Thyroid gland (tissue), 4 donors: ENCODE measurements at regions not wholly inside any gene's neighbourhood (a gene's known extent, or its start where the extent isn't known, plus 50 kb on each side); places are given as distances from the start of the nearest gene placed in this dataset.

ENCODE experiments used
- POLR2A ChIP-seq, 2 donors: fragments of 450-650 bp; IDR thresholded peaks; one replicate each; pipeline ENCODE4 v1.6.1; 2017; ENCODE audit warnings: antibody characterized with exemption in 2 of 2, mild to moderate bottlenecking in 2 of 2, moderate library complexity in 1 of 2
- TF ChIP-seq, protein P1 (sequence below), 6 experiments: fragments of 200-600 bp in 3 of 6; fragments of 450-650 bp in 3 of 6; sonication (generic) in 3 of 6; IDR thresholded peaks; one replicate each; pipeline ENCODE4 v1.5.1; 2016 to 2019; ENCODE audit warnings: antibody characterized with exemption in 6 of 6, mild to moderate bottlenecking in 2 of 6, inconsistent platforms in 1 of 6, moderate library complexity in 1 of 6

DNA sequence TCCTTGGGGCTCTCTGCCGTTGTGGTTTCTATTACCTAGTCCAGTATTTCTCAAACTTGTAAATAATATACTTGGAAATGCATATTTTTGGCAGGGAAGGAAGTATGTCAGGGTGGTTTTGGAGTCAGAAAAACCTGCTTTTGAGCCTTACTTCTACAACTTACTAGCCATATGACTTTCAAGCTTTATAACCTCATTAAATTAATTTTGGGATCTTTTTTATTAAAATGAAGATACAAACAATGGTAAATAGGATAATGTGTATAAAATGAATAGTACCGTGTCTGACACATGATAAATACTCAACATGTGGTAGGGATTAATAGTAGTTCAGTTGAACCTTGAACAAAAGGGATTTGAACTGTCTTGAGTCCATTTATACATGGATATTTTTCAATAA lies 406.3 kb downstream of the ATP23 start:
- TF ChIP-seq, protein P1, sequence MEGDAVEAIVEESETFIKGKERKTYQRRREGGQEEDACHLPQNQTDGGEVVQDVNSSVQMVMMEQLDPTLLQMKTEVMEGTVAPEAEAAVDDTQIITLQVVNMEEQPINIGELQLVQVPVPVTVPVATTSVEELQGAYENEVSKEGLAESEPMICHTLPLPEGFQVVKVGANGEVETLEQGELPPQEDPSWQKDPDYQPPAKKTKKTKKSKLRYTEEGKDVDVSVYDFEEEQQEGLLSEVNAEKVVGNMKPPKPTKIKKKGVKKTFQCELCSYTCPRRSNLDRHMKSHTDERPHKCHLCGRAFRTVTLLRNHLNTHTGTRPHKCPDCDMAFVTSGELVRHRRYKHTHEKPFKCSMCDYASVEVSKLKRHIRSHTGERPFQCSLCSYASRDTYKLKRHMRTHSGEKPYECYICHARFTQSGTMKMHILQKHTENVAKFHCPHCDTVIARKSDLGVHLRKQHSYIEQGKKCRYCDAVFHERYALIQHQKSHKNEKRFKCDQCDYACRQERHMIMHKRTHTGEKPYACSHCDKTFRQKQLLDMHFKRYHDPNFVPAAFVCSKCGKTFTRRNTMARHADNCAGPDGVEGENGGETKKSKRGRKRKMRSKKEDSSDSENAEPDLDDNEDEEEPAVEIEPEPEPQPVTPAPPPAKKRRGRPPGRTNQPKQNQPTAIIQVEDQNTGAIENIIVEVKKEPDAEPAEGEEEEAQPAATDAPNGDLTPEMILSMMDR (IDR thresholded peaks at IDR 0.05), result no peak
- TF ChIP-seq POLR2A (IDR thresholded peaks at IDR 0.05), result no peak
